ENCODE measurements at regions not wholly inside any gene's neighbourhood (a gene's known extent, or its start where the extent isn't known, plus 50 kb on each side); places are given as distances from the start of the nearest gene placed in this dataset.

DNA sequence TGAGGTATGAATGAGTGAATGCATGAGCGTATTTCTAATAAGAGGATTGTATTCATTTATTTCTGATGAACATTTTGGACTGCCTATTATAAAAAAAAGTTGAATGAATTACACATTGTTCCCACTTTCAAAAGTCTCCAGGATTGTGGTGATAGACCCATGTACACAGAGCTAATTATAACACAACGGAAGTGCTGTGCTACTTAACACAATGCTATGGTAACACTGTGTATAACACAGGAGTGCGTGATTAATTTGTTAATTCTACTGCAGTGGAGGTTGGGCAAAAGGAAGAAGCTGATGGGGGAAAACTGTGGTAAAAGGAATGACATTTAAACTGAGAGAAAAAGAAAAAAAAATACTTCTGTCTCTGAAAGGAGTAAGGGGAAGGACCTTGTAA is 147.8 kb upstream of the MEF2C start:
- H2AFZ ChIP-seq (ENCODE audit: low read depth, low read length) = no peak overlapping the region

More for the DNA sequence above, 147.8 kb upstream of the MEF2C start:
- Histone ChIP-seq H3K4me2 (ENCODE audit: insufficient read depth, low read length) (no peak overlapping the region), H3K4me3 (replicated peaks in 1 of 3; ENCODE audit: insufficient read depth in 1 of 3, low read depth in 1 of 3, low read length in 3 of 3) (no peak overlapping the region), H4K20me1 (replicated peaks; ENCODE audit: control insufficient read depth, extremely low read depth, insufficient read depth, low read length) (no peaks in the 10 kb centered on the region), H3K27ac (ENCODE audit: insufficient read depth, low read depth, low read length) (no peak overlapping the region), H3K79me2 (ENCODE audit: control insufficient read depth, insufficient read depth, low read length) (no peaks in the 10 kb centered on the region), H3K9me3 (replicated peaks; ENCODE audit: control insufficient read depth, insufficient read depth, low read length) (no peaks in the 10 kb centered on the region), H3K36me3 (ENCODE audit: control insufficient read depth in 2 of 2, extremely low read depth in 1 of 2, insufficient read depth in 2 of 2, low read length in 2 of 2) (no peaks in the 10 kb centered on the region), H3K9me1 (replicated peaks; ENCODE audit: control insufficient read depth, extremely low read depth, insufficient read depth, low read length) (no peaks in the 10 kb centered on the region), H3K27me3 (ENCODE audit: control insufficient read depth in 2 of 2, insufficient read depth in 2 of 2, low read length in 2 of 2) (no peaks in the 10 kb centered on the region), H3K9ac (replicated peaks; ENCODE audit: extremely low read depth, insufficient read depth, low read length) (no peak overlapping the region), H3K4me1 (ENCODE audit: control insufficient read depth, extremely low read depth, insufficient read depth, low read length) (no peaks in the 10 kb centered on the region)
- TF ChIP-seq, protein P1, sequence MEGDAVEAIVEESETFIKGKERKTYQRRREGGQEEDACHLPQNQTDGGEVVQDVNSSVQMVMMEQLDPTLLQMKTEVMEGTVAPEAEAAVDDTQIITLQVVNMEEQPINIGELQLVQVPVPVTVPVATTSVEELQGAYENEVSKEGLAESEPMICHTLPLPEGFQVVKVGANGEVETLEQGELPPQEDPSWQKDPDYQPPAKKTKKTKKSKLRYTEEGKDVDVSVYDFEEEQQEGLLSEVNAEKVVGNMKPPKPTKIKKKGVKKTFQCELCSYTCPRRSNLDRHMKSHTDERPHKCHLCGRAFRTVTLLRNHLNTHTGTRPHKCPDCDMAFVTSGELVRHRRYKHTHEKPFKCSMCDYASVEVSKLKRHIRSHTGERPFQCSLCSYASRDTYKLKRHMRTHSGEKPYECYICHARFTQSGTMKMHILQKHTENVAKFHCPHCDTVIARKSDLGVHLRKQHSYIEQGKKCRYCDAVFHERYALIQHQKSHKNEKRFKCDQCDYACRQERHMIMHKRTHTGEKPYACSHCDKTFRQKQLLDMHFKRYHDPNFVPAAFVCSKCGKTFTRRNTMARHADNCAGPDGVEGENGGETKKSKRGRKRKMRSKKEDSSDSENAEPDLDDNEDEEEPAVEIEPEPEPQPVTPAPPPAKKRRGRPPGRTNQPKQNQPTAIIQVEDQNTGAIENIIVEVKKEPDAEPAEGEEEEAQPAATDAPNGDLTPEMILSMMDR (IDR thresholded peaks at IDR 0.05; ENCODE audit: extremely low read depth in 1 of 2, insufficient read depth in 1 of 2, low read depth in 1 of 2, low read length in 2 of 2) = no peak
- TF ChIP-seq GATA2 (IDR thresholded peaks at IDR 0.05; ENCODE audit: insufficient read depth, insufficient read length, low read depth, low read length) (no peak), MYC (IDR thresholded peaks at IDR 0.05; ENCODE audit: low read depth, low read length) (no peak), POLR2AphosphoS5 (IDR thresholded peaks at IDR 0.05; ENCODE audit: insufficient read depth, low read depth, low read length) (no peak), EZH2 (IDR thresholded peaks at IDR 0.05; ENCODE audit: borderline replicate concordance, low read depth, low read length, severe bottlenecking) (no peak), JUN (IDR thresholded peaks at IDR 0.05; ENCODE audit: borderline replicate concordance, insufficient read depth, insufficient read length, low read depth) (no peak), POLR2A (IDR thresholded peaks at IDR 0.05; ENCODE audit: low read depth, low read length) (no peak), FOS (IDR thresholded peaks at IDR 0.05; ENCODE audit: borderline replicate concordance, insufficient read depth, low read length) (no peak)
- TF ChIP-seq, protein P2, sequence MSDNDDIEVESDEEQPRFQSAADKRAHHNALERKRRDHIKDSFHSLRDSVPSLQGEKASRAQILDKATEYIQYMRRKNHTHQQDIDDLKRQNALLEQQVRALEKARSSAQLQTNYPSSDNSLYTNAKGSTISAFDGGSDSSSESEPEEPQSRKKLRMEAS (IDR thresholded peaks at IDR 0.05; ENCODE audit: insufficient read depth, insufficient read length) = no peak
- dilution Hi-C loops (cut with MboI; ENCODE audit: extremely low pct_ligation_motif_present, low sequenced_read_pairs) = no loop called here
- intact Hi-C loops (cut with micrococcal nuclease) = no loop called here
- no TSS peak for BruUV-seq (replicated peaks)
- CTCF ChIA-PET = interaction anchor here (0.8 to 2.2 kb wide), 3 partner anchors 14 to 53 kb away, joined by 3 to 5 read pairs (median 3); no protein-coding TSS in a partner anchor
- DNase-seq (ENCODE audit: low read depth, low spot score) (no peak), FAIRE-seq (no peak)
- POLR2A ChIA-PET = no interaction called here

All from endothelial cell of umbilical vein (primary cell).